ENCODE measurements at regions not wholly inside any gene's neighbourhood (a gene's known extent, or its start where the extent isn't known, plus 50 kb on each side); places are given as distances from the start of the nearest gene placed in this dataset.

DNA sequence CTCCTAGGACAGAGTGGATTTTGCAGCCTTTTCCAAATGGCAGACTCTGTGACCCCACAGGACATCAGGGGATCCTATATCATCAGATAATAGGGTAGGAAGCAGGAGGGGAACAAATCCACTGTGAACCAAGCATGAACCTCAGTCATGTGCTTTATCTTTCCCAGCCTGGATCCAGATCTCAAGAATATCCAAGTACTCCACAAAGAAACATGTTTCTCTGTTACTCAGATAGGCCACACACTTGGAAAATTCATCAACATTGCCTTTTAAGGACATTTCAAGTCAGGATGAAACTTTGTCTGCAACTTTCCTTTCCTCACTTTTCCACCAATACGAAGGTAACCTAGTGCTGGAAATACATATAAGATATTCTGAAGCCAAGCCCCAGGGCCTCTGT lies 85.8 kb downstream of the RDH14 start:
- TF ChIP-seq, protein P1, sequence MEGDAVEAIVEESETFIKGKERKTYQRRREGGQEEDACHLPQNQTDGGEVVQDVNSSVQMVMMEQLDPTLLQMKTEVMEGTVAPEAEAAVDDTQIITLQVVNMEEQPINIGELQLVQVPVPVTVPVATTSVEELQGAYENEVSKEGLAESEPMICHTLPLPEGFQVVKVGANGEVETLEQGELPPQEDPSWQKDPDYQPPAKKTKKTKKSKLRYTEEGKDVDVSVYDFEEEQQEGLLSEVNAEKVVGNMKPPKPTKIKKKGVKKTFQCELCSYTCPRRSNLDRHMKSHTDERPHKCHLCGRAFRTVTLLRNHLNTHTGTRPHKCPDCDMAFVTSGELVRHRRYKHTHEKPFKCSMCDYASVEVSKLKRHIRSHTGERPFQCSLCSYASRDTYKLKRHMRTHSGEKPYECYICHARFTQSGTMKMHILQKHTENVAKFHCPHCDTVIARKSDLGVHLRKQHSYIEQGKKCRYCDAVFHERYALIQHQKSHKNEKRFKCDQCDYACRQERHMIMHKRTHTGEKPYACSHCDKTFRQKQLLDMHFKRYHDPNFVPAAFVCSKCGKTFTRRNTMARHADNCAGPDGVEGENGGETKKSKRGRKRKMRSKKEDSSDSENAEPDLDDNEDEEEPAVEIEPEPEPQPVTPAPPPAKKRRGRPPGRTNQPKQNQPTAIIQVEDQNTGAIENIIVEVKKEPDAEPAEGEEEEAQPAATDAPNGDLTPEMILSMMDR (IDR thresholded peaks at IDR 0.05), result no peak
- TF ChIP-seq POLR2A (IDR thresholded peaks at IDR 0.05), result no peak

Measured in esophagus squamous epithelium (tissue), 4 donors.